Ovary (tissue), 3 donors: ENCODE measurements at regions not wholly inside any gene's neighbourhood (a gene's known extent, or its start where the extent isn't known, plus 50 kb on each side); places are given as distances from the start of the nearest gene placed in this dataset.
"Not testable (repeated sequence)": the region's sequence is repeated elsewhere in the genome, so short reads cannot be mapped to it uniquely, and the experiment has no call there.

Experiments
- EP300 ChIP-seq: sonication (generic); formaldehyde crosslinking; IDR thresholded peaks from one replicate; pipeline ENCODE4 v1.6.1; 2017; ENCODE audit warnings: antibody characterized with exemption
- POLR2A ChIP-seq: fragments of 450-650 bp; IDR thresholded peaks from one replicate; pipeline ENCODE4 v1.6.1; 2017; ENCODE audit warnings: antibody characterized with exemption, mild to moderate bottlenecking, moderate library complexity
- TF ChIP-seq, protein P1 (sequence below), 3 donors: fragments of 450-650 bp in 2 of 3; fragments of 200-600 bp in 1 of 3; IDR thresholded peaks; one replicate each; pipeline versions ENCODE4 v1.5.1 to v1.8.0; 2016 to 2022; ENCODE audit warnings: antibody characterized with exemption in 3 of 3, mild to moderate bottlenecking in 1 of 3
- donor health status: DM: no; HTN: no; CAD: no.

DNA sequence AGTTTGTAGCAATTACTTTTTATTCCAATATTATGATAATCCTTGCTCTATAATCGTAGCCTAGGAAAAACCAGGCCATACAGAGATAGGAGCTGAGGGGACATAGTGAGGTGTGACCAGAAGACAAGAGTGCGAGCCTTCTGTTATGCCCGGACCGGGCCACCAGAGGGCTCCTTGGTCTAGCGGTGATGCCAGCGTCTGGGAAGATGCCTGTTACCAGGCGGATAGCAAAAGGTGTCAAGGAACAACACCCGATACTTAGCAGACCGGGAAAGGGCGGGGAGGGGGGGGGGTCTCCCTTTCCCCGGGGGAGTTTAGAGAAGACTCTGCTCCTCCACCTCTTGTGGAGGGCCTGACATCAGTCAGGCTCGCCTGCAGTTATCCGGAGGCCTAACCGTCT lies 67.1 kb upstream of the MUC20 start:
- not testable (repeated sequence) for TF ChIP-seq POLR2A, EP300
- TF ChIP-seq, protein P1, sequence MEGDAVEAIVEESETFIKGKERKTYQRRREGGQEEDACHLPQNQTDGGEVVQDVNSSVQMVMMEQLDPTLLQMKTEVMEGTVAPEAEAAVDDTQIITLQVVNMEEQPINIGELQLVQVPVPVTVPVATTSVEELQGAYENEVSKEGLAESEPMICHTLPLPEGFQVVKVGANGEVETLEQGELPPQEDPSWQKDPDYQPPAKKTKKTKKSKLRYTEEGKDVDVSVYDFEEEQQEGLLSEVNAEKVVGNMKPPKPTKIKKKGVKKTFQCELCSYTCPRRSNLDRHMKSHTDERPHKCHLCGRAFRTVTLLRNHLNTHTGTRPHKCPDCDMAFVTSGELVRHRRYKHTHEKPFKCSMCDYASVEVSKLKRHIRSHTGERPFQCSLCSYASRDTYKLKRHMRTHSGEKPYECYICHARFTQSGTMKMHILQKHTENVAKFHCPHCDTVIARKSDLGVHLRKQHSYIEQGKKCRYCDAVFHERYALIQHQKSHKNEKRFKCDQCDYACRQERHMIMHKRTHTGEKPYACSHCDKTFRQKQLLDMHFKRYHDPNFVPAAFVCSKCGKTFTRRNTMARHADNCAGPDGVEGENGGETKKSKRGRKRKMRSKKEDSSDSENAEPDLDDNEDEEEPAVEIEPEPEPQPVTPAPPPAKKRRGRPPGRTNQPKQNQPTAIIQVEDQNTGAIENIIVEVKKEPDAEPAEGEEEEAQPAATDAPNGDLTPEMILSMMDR (IDR thresholded peaks at IDR 0.05), result peak in 1 of 3 donors; percentile 51
